Islet of Langerhans (tissue), 1 donor: ENCODE measurements at regions not wholly inside any gene's neighbourhood (a gene's known extent, or its start where the extent isn't known, plus 50 kb on each side); places are given as distances from the start of the nearest gene placed in this dataset.

Experiments
- FAIRE-seq: peaks from one replicate; lab custom pipeline; 2011; peaks lifted over from hg19 to GRCh38; lab: Jason Lieb, UNC

GRCh38 chr3:72102112-72102616 is 317.2 kb upstream of the PROK2 start:
- no peak for FAIRE-seq

GRCh38 chr3:72101494-72101893 is 316.5 kb upstream of the PROK2 start:
- no peak for FAIRE-seq

DNA sequence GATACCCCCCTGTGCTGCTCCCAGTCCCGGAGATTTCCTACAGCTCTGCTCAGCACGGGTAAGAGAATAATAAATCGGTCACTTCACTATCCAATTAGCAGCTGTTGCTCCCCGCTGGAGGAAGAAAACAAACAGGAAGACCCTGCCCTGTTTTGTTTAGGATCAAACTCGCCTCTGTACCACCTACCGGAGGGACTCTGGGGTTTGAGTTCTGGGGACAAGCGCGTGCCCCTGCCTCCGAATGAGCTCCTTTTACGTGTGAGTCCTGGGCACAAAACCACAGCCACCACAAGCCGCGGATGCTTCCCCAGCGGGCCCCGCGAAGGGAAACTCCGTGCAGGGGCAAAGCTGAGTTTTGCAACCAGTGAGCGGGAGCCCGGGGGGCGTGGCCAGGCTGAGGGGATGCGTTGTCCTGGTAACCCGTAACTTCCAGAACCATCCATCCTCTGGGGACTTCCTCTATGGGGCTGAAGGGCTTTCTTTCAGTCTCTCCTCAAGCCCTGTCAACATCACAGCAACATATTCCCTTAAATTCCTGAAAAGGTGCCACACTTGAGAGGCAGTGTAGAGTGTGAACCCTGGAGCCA is 315.7 kb upstream of the PROK2 start:
- peak; percentile 13 for FAIRE-seq

GRCh38 chr3:72100080-72100511 is 315.1 kb upstream of the PROK2 start:
- FAIRE-seq: no peak

GRCh38 chr3:72099326-72100079 is 314.6 kb upstream of the PROK2 start:
- FAIRE-seq: no peak

DNA sequence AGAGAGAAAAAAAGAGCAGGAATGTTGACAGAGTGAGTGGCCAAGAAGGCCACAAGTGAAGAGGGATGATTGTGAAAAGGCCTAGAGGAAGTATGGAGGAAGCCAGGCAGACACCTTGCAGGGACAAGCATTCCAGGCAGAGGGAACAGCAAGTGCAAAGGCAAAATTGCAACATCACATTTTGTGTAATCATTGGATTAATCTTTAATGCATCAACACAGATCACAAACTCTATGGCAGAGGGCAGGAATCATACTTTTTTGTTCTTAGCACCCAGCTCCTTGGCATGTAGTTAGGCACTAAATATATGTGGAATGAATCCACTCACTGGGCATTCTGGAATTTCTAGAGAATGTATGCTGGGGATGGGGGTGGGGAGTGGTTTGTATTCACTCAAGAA is 312.1 kb upstream of the PROK2 start:
- FAIRE-seq: no peak

DNA sequence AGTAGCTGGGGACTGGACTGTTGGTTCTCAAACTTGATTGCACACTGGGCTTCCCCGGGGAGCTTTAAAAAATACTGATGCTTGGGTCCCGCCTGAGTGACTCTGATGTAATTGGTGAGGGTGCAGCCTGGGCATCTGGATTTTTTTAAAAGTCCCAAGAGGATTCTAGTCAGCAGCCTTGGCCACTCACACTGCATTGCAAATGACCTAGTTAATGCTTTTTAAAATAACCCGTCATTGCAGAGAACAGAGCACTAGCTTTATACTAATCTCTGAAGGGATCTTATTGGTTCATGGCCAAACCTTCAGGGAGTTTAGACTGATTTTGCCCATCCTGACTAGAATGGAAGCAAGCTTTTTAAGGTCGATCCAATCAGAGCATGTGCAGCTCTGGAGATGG is 310.6 kb upstream of the PROK2 start:
- no peak for FAIRE-seq

DNA sequence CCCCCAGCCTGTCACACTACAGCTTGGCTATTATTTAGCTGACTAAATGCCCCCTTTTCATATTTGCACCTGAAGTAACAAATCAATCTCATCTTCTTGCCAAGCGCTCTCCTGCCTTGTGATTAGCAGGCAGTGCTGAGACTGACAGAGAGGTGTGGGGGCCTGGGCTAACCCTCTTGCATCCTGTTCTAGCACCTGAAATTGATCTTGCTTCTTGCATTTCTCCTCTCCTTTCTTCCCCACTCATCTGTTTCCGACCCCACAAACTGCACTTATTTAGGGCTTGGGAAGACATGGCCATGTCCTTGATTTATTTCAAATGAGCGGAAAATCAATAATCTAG is 309.0 kb upstream of the PROK2 start:
- FAIRE-seq: no peak

GRCh38 chr3:72093270-72093991 is 308.5 kb upstream of the PROK2 start:
- no peak for FAIRE-seq

DNA sequence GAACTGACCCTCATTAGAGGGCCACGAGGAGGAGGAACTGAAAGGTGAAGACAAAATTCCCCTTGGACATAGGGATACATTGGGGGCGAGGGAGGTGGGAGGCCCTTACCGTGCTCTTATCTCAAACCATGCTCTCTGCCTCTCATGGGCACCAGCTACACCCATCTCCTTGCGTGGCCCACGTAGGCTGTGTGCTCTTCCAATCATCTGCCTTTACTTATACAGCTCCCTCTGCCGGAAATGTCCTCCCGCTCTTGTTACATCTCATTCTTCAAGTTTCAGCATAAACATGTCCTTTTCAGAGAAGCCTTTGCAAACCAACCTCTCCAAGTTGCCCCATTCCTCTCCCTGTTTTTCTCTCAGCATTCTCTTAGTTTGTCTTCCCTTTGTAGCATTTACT is 307.8 kb upstream of the PROK2 start:
- FAIRE-seq: no peak

- no peak for FAIRE-seq
Observed at GRCh38 chr3:72088486-72089025, 303.6 kb upstream of the PROK2 start.

- no peak for FAIRE-seq
Observed at GRCh38 chr3:72087420-72087819, 302.5 kb upstream of the PROK2 start.

DNA sequence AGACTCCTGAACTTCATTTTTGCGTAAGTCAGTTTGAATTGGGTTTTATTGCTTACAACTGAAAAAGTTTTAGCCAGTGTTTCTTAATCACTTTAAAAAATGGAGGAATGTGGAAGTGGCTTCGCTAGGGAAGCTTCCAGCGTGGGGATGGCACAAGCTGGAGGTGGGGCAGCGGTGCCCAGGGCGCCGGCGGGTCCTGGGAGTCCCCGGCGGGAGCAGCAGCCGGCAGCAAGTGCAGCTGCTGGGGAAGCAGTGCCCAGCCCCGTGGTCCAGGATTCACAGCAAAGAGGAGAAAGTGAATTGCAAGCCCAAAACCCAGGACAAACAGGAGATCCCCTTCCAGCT is 301.8 kb upstream of the PROK2 start:
- no peak for FAIRE-seq

GRCh38 chr3:72086042-72086742 is 301.2 kb upstream of the PROK2 start:
- FAIRE-seq: no peak

DNA sequence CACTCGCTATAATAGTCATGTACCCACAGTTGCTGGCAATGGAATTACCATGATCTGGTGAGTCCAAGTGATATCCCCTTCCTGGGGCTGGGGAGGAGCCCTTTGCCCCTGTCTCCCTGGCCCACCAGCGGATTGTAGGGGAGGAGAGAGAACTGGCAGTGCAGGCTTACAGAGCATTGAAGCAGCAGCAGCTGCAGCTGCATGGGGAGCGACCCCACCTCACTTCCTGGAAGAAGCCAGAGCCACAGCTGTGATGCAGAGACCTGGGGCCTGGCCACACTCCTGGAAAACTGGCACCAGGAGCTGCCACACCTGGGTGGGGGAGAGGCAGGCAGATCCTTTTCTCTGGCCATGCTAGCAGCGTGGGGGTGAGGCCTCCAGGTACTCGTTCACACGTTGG is 300.1 kb upstream of the PROK2 start:
- no peak for FAIRE-seq

DNA sequence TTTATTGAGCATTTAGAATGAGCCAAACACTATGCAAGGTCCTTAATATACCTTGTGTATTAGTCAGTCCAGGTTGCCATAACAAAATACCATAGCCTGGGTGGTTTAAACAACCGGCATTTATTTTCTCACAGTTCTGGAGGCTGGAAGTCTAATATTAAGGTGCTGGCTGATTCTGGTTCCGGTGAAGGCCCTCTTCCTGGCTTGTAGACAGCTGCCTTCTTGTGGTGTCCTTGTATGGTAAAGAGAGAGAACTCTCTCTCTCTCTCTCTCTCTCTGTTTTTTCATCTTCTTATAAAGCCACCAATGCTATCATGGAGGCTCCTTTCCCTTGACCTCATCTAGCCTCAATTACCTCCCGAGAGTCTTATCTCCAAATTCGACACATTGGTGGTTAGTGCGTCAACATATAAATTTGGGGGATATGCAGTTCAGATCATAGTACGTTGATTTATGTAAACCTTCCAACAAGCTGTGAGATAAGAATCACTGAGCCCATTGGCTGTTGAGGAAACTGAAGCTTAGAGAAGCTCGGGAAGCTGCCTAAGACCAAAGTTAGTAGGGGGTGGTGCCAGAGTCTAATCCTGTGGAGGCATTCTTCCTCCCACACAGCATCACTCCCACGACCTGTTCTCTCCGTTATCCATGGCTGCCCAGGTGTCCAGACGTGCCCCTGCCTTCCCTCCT is 298.0 kb upstream of the PROK2 start:
- no peak for FAIRE-seq

GRCh38 chr3:72082186-72082715 is 297.3 kb upstream of the PROK2 start:
- FAIRE-seq: no peak

- peak; percentile 92 for FAIRE-seq
Observed at GRCh38 chr3:72081471-72082185, 296.7 kb upstream of the PROK2 start.

DNA sequence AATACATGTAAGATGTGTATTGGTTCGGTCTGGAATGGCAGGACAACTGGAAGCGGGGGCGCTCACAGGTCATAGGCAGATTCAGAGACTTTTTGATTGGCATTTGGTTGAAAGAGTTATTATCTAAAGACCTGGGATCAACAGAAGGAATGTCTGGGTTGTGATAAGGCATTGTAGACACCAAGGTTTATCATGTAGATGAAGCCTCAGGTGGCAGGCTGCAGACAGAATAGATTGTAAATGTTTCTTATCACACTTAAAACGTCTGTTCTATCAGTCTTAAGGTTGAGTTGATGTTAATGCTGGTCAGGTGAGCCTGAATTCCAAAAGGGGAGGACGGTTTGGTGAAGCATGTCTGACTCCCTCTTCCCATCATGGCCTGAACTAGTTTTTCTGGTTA is 295.9 kb upstream of the PROK2 start:
- FAIRE-seq: no peak

DNA sequence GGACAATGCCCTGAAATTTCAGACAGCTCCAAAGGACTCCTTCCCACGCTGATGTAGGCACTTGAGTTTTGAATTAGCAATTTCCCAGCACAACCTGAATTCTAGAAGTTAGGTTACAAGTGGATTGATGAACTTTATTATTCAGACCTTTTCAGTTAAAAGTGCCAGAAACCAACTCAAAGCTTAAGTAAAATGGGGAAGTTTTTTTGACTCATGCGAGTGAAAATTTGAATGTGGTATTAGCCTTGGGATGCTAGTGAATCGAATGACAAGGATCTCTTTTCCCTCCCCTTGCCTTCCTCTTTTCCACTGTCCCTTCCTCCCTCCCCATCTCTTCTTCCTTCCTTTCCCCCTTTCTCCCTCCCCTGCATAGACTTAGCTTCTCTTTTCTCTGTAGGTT is 295.1 kb upstream of the PROK2 start:
- no peak for FAIRE-seq

- FAIRE-seq: no peak
Observed at GRCh38 chr3:72079369-72079872, 294.5 kb upstream of the PROK2 start.
